Activated CD4-positive, alpha-beta memory T cell treated with anti-CD3 and anti-CD28 coated beads, Interleukin-2, amount 10 ng/mL, durations not matched to agents 7 days and 5 days (primary cell): ENCODE measurements at regions not wholly inside any gene's neighbourhood (a gene's known extent, or its start where the extent isn't known, plus 50 kb on each side); places are given as distances from the start of the nearest gene placed in this dataset.

Source experiments
- CTCF ChIA-PET: fragments of 350-600 bp; sonication (Branson Sonifier 250); formaldehyde crosslinking; loops from one replicate; lab custom pipeline; 2021; ENCODE audit warnings: antibody characterized with exemption, inconsistent platforms; lab: Charles Lee
- POLR2A ChIA-PET: fragments of 350-600 bp; sonication (Branson Sonifier 250); formaldehyde crosslinking; loops from one replicate; lab custom pipeline; 2021; ENCODE audit warnings: antibody characterized with exemption; lab: Charles Lee
- DNase-seq: peaks from one replicate; pipeline ENCODE4 v3.0.0-alpha.2; 2020
- H3K27ac Mint-ChIP-seq: one replicate; pipeline ENCODE4 v1.8.0; 2021; ENCODE audit warnings: mild to moderate bottlenecking, mixed read lengths
- H3K27me3 Mint-ChIP-seq: one replicate; pipeline ENCODE4 v1.8.0; 2021; ENCODE audit warnings: mixed read lengths
- H3K36me3 Mint-ChIP-seq: one replicate; pipeline ENCODE4 v1.8.0; 2021; ENCODE audit warnings: low read depth, mixed read lengths
- H3K4me1 Mint-ChIP-seq: one replicate; pipeline ENCODE4 v1.8.0; 2021; ENCODE audit warnings: mixed read lengths
- H3K4me3 Mint-ChIP-seq: one replicate; pipeline ENCODE4 v1.8.0; 2021; ENCODE audit warnings: mild to moderate bottlenecking, mixed read lengths
- H3K9me3 Mint-ChIP-seq: one replicate; pipeline ENCODE4 v1.8.0; 2021; ENCODE audit warnings: mixed read lengths

DNA sequence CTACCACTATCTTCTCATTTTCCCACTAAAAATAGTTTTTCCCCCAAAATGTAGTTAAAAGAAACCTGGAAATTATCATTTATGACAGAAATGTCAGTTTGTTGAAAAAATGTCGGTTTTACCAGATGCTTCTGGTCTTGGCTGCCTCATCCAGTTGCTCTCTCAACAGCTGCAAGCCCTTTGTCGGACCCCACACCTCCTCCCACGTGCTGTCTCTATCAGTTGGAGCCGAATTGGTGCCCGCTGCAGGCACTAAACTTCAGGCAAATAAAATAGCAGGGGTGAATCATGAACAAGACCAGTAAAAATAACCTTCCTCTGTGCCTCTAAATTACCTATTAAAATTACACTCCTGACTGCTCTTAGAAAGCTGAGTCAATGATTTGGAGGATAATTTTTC is 129.5 kb upstream of the CEP162 start:
- DNase-seq = no peak
- no peak overlapping the region for H3K27ac Mint-ChIP-seq
- H3K4me1 Mint-ChIP-seq = no peaks in the 10 kb centered on the region
- ChIA-PET POLR2A (no interaction called here), CTCF (no interaction called here)
- H3K36me3 Mint-ChIP-seq = no peaks in the 10 kb centered on the region
- no peaks in the 10 kb centered on the region for H3K9me3 Mint-ChIP-seq
- no peaks in the 10 kb centered on the region for H3K27me3 Mint-ChIP-seq
- no peak overlapping the region for H3K4me3 Mint-ChIP-seq

DNA sequence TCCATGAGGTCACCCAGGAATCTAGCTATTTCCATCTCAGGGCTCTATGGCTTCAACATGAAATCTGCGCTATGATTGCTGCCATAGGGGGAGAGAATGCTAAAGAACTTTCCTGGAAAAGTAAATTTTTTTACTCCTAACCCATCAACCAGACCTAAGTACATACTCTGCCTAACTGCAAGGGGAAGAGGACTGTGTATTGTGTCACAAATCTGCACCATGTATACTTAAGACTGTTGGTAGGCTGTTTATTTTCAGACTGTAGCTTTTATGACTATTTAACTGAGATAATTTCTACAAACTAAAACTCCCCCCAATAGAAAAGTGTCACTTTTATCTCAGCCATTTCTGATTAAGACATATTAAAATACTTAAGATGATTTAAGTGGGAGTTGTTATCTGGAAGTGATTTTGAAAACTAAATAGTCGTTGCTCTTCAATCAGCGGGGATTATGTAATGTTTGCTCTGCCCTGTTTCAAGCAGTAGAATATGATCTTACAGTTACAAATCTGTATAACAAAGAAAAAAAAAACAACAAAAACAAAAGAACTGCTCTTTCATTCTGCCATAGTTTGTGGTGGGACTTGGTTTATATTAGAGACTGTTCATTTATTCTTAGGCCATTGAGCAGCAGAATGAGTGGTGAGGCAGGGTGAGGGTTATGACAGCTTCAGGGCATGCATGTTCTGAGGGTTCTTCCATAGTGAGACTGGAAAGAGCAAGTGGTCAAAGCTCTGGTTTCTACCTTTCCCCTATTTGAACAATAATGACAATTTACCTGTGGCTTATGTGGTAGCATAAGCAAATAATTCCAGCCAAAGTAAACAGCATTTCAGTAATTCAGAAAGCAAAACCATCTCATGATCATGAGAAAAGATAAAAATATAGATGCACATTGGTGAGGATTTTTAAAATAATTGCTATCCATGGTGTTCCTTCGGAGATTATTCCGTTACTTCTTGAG is 126.3 kb upstream of the CEP162 start:
- no peaks in the 10 kb centered on the region for H3K4me1 Mint-ChIP-seq
- no peaks in the 10 kb centered on the region for H3K9me3 Mint-ChIP-seq
- no peaks in the 10 kb centered on the region for H3K27me3 Mint-ChIP-seq
- H3K4me3 Mint-ChIP-seq = no peak overlapping the region
- H3K36me3 Mint-ChIP-seq = no peaks in the 10 kb centered on the region
- ChIA-PET CTCF (no interaction called here), POLR2A (no interaction called here)
- DNase-seq = no peak
- H3K27ac Mint-ChIP-seq = no peak overlapping the region

DNA sequence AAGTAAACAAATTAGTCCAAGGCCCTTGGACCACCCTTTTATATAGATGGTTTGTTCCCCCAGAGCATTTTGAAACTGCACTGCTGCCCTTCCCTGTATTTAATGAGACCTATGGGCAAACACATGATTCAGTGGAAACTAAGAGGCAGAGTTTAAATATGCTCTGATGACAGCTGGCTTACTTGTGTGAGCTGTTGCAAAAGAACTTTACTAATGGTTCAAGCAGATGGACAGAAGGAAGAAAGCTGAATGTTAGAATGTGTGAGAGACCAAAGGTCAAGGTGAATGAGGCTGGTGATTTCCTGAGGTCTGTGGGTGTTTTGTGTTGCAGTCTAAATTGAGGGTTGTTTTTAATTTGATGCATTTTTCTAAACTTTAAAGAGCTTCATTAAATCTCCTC is 123.0 kb upstream of the CEP162 start:
- CTCF ChIA-PET = no interaction called here

DNA sequence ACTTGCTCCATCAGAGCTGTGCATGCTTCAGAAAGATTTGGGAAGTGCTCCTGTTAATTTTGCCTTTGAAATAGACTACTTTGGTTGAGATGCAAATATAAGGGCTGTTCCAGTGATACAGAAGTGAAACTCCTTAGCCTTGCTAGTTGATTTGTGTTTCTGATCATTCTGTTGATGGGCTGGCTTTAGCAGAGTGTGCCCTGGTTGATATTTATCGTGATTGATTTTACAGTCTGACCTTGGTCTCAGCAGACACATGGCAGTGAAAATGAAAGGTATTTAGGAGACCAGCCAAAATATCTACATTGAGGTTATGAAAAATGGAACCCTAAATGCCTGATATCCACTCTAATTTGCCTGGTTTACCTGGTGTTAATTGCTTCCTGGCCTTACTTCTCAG is 122.1 kb upstream of the CEP162 start:
- no peaks in the 10 kb centered on the region for H3K36me3 Mint-ChIP-seq
- DNase-seq = no peak
- H3K27me3 Mint-ChIP-seq = no peaks in the 10 kb centered on the region
- no peaks in the 10 kb centered on the region for H3K9me3 Mint-ChIP-seq
- H3K27ac Mint-ChIP-seq = no peak overlapping the region
- no peak overlapping the region for H3K4me3 Mint-ChIP-seq
- H3K4me1 Mint-ChIP-seq = no peaks in the 10 kb centered on the region
- POLR2A ChIA-PET = no interaction called here
- CTCF ChIA-PET = no interaction called here

More for the DNA sequence above, 123.0 kb upstream of the CEP162 start:
- H3K36me3 Mint-ChIP-seq = no peaks in the 10 kb centered on the region
- no peak overlapping the region for H3K4me3 Mint-ChIP-seq
- no peak overlapping the region for H3K27ac Mint-ChIP-seq
- no peak for DNase-seq
- no peaks in the 10 kb centered on the region for H3K4me1 Mint-ChIP-seq
- POLR2A ChIA-PET = no interaction called here
- H3K9me3 Mint-ChIP-seq = no peaks in the 10 kb centered on the region
- no peaks in the 10 kb centered on the region for H3K27me3 Mint-ChIP-seq

DNA sequence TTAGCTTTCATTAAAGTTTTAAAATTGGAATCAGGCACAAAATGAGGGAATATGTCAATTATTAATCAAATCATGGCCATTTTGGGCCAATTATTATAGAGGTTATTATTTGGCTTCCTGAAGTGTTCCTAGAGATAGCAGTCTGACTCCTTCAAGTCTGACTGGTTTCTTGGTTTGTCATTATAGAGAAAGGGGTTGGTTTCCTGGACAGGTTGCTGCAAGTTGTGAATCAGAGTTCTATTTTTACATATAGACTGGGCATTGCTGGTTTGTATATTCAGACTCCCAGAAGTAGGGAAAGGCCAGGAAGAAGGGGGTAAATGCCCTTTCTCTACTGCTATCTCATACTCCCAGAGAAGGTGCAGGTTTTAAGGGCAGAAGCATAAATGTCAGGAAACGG is 121.4 kb upstream of the CEP162 start:
- ChIA-PET CTCF (no interaction called here), POLR2A (no interaction called here)
- no peak for DNase-seq
- Mint-ChIP-seq H3K27ac (no peak overlapping the region), H3K4me1 (no peaks in the 10 kb centered on the region), H3K4me3 (no peak overlapping the region), H3K36me3 (no peaks in the 10 kb centered on the region), H3K9me3 (no peaks in the 10 kb centered on the region), H3K27me3 (no peaks in the 10 kb centered on the region)

DNA sequence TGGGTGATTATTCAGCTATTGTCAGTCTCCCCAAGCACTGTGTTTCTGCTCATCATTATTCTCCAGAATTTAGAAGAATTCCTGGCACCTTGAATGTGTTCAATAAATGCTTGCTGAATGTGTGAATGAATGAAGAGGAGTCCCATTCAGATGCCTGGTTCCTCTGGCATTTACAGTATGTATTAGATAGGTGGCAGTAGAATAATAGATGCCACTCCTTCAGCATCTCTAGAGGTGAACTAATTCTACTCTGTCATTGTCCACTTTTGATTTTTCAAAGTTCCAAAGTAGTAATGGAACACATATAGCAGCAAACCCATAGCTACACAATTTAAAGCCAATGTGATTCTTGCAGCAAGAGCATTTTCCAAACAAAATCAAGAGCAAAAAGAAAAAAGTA is 118.9 kb upstream of the CEP162 start:
- Mint-ChIP-seq H3K27ac (no peak overlapping the region), H3K9me3 (no peaks in the 10 kb centered on the region), H3K36me3 (no peaks in the 10 kb centered on the region), H3K4me1 (no peaks in the 10 kb centered on the region), H3K27me3 (no peaks in the 10 kb centered on the region), H3K4me3 (no peak overlapping the region)
- ChIA-PET CTCF (interaction anchor here (1.0 kb wide), 1 partner anchor 15 kb away, joined by 3 read pairs; no protein-coding TSS in a partner anchor), POLR2A (no interaction called here)
- no peak for DNase-seq

DNA sequence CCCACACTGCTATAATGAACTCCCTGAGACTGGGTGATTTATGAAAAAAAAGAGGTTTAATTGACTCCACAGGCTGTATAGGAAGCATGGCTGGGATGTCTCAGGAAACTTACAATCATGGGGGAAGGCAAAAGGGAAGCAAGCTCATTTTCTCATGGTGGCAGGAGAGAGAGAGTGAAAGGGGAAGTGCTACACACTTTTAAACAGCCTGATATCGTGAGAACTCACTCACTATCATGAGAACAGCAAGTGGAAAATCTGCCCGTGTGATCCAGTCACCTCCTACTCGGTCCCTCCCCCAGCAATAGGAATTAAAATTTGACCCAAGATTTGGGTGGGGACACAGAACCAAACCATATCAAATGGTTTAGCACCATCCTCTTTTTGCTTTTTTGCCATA is 116.6 kb upstream of the CEP162 start:
- Mint-ChIP-seq H3K27me3 (no peaks in the 10 kb centered on the region), H3K27ac (no peak overlapping the region), H3K9me3 (no peaks in the 10 kb centered on the region), H3K4me3 (no peak overlapping the region), H3K4me1 (no peaks in the 10 kb centered on the region), H3K36me3 (no peaks in the 10 kb centered on the region)
- no peak for DNase-seq
- POLR2A ChIA-PET = no interaction called here
- CTCF ChIA-PET = no interaction called here

DNA sequence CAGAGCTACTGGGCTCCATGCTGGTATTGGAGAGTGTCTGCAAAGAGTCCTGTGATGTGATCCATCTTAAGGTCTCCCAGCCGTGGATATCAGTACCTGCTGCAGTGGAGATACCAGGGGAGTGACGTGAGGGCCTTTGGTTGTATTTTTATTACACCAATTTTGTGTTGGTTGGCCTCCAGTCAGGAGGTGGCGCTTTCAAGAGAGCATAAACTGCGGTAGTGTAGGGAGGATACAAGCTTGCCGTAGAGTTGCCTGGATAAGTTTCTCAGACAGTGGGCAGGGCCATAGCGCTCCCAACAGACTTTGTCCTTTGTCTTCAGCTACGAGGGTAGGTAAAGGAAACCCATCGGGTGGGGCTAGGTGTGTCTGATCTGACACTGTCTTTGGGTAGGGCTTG is 113.0 kb upstream of the CEP162 start:
- no peak for DNase-seq
- no peaks in the 10 kb centered on the region for H3K27me3 Mint-ChIP-seq
- ChIA-PET CTCF (no interaction called here), POLR2A (no interaction called here)
- no peak overlapping the region for H3K4me3 Mint-ChIP-seq
- no peak overlapping the region for H3K27ac Mint-ChIP-seq
- peaks cover 2% of the 10 kb centered on the region for H3K9me3 Mint-ChIP-seq
- H3K36me3 Mint-ChIP-seq = no peaks in the 10 kb centered on the region
- no peaks in the 10 kb centered on the region for H3K4me1 Mint-ChIP-seq

DNA sequence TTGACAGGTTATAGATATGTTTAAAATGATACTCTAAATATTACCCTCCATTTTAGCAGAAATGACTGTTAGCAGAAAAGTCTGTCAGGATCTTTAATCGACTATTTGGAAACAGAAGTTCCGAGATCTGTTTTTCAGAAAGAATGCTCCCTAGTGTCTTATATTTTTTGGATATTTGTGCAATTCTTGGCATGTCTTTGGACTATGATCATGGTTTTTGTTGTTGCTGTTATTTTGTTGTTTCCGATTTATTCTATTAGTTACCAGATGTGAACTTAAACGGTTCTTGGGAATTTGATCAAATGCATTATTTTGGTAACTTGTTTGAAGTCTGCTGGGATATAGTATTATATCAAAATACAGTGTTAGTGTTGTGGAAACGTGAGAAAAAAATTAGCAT is 106.4 kb upstream of the CEP162 start:
- DNase-seq = no peak
- ChIA-PET CTCF (no interaction called here), POLR2A (no interaction called here)
- no peak overlapping the region for H3K4me3 Mint-ChIP-seq
- H3K4me1 Mint-ChIP-seq = no peaks in the 10 kb centered on the region
- H3K9me3 Mint-ChIP-seq = peaks cover 5% of the 10 kb centered on the region
- no peaks in the 10 kb centered on the region for H3K27me3 Mint-ChIP-seq
- no peaks in the 10 kb centered on the region for H3K36me3 Mint-ChIP-seq
- H3K27ac Mint-ChIP-seq = no peak overlapping the region

DNA sequence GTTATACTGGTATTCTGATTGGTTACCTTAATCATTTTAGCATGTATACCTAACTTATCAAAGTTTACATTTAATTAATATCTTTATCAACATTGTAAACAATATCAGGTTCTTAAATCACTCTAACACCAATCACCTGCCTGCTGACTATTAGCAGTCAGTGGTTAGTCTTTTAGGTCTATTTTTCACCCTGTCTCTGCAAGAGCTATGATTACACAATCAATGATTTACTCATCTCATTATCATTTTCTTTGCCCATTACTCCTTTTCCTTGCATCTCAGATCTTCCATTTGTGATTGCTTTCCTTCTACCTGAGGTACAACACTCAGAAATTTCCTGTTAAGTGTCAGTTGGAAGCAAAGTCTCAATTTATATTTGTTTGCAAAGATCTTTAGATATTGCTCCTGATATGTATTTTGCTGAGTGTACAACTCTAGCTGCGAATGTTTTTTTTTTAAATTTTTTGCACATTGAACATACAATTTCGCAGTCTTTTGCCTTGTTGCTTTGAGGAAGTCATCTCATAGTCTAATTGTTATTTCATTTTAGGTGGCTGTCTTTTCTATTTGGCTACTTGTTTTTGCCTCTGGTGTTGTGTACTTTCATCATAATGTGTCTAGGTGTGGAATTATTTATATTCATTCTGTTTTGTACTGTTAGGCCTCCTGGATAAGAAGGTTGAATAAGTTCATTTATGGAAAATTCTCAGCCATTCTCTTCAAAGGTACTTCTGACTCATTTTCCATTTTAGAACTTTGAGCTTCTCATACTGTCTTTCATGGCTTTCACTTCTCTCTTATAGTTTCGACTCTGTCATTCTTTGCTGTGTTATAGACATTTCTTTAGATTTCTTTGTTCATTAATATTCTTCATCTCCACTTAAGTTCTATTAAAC is 104.9 kb upstream of the CEP162 start:
- no peaks in the 10 kb centered on the region for H3K36me3 Mint-ChIP-seq
- no peaks in the 10 kb centered on the region for H3K4me1 Mint-ChIP-seq
- no peak overlapping the region for H3K27ac Mint-ChIP-seq
- H3K4me3 Mint-ChIP-seq = no peak overlapping the region
- ChIA-PET POLR2A (no interaction called here), CTCF (interaction anchor here (1.1 kb wide), 1 partner anchor 13 kb away, joined by 3 read pairs; no protein-coding TSS in a partner anchor)
- H3K27me3 Mint-ChIP-seq = no peaks in the 10 kb centered on the region
- no peak for DNase-seq
- peaks cover 5% of the 10 kb centered on the region for H3K9me3 Mint-ChIP-seq

DNA sequence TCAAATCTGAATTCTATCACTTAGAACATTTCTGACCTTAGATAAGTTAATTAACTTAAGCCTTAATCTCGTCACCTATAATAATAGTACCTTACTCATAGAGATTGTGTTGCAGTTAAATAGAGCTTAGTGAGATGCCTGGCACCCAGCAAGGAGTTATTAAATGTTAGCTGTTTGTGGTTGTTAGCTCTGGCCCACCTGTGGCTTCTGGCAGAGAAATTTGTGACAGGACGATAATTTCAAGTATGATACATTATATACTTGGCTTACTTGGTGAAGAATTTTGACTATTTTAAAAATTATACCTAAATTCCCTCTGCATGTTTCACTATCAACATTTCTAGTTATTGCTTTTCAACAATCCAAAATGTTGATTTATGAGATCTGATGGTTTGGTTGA is 102.9 kb upstream of the CEP162 start:
- Mint-ChIP-seq H3K9me3 (peaks cover 2% of the 10 kb centered on the region), H3K27me3 (no peaks in the 10 kb centered on the region), H3K36me3 (no peaks in the 10 kb centered on the region), H3K4me1 (no peaks in the 10 kb centered on the region), H3K27ac (no peak overlapping the region), H3K4me3 (no peak overlapping the region)
- ChIA-PET POLR2A (no interaction called here), CTCF (no interaction called here)
- no peak for DNase-seq

DNA sequence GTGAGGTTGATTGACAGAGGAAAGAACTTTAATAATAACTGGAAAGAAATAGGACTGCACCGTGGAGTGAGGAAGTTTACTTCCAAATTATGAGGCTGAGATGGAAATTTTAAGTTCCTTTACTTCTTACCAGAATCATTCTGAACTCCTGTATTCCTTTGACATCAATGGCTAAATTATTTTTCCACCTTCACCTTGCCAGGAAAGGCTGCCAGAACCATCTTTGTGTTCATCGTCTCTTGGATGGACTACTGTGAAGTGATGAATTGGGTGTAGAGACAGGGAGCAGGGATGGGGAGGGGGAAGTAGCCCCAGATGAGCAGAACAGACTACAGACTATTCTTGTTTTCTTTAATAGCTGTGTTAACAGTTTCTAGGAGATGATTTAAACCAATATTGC is 102.1 kb upstream of the CEP162 start:
- ChIA-PET POLR2A (no interaction called here), CTCF (no interaction called here)
- Mint-ChIP-seq H3K36me3 (no peaks in the 10 kb centered on the region), H3K4me1 (no peaks in the 10 kb centered on the region), H3K27me3 (no peaks in the 10 kb centered on the region), H3K9me3 (no peaks in the 10 kb centered on the region), H3K27ac (no peak overlapping the region), H3K4me3 (no peak overlapping the region)
- DNase-seq = no peak

DNA sequence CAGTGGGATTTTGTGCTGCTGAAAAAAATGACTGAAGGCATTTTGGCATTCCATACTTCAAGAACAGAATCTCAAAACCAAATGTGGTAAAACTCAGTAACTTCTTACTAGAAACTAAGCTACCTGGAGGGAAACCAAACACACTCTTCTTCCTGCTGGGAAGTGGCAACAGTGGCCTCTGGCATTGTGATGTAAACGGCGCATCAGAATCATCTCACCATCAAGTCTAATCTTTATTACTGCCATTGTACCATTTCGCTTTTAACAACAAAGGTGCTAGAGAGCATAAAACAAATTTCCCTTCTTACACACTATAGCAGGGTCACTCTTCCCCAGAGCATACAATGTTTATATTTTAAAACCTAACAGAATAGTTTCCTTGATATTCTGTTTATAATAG is 101.6 kb upstream of the CEP162 start:
- Mint-ChIP-seq H3K4me1 (no peaks in the 10 kb centered on the region), H3K4me3 (no peak overlapping the region), H3K27me3 (no peaks in the 10 kb centered on the region), H3K27ac (no peak overlapping the region), H3K36me3 (no peaks in the 10 kb centered on the region), H3K9me3 (no peaks in the 10 kb centered on the region)
- CTCF ChIA-PET = no interaction called here
- POLR2A ChIA-PET = no interaction called here
- no peak for DNase-seq
